CD4-positive, alpha-beta memory T cell (primary cell): ENCODE measurements at regions not wholly inside any gene's neighbourhood (a gene's known extent, or its start where the extent isn't known, plus 50 kb on each side); places are given as distances from the start of the nearest gene placed in this dataset.

Source experiments
- CTCF ChIA-PET: fragments of 350-600 bp; sonication (Branson Sonifier 250); formaldehyde crosslinking; loops from one replicate; lab custom pipeline; 2021; ENCODE audit warnings: inconsistent platforms; ENCODE audit not compliant: partially characterized antibody; lab: Charles Lee
- POLR2A ChIA-PET: fragments of 350-600 bp; sonication (Branson Sonifier 250); formaldehyde crosslinking; loops from one replicate; lab custom pipeline; 2021; ENCODE audit not compliant: partially characterized antibody; lab: Charles Lee
- DNase-seq, 5 donors: peaks; one replicate each; pipeline versions ENCODE4 v3.0.0 to v3.0.0-alpha.2; 2020 to 2022; ENCODE audit warnings: mixed read lengths in 1 of 5
- H3K27ac ChIP-seq: one replicate; pipeline ENCODE4 v1.7.0; 2013; ENCODE audit warnings: low read depth, low read length
- H3K27me3 ChIP-seq: 2 replicates; pipeline ENCODE4 v1.7.0; 2013; ENCODE audit warnings: mild to moderate bottlenecking, low read length, moderate library complexity; ENCODE audit not compliant: insufficient read depth
- H3K36me3 ChIP-seq: 2 replicates; pipeline ENCODE4 v1.7.0; 2013; ENCODE audit warnings: mild to moderate bottlenecking, low read length, moderate library complexity; ENCODE audit not compliant: insufficient read depth
- H3K4me1 ChIP-seq: 2 replicates; pipeline ENCODE4 v1.7.0; 2013; ENCODE audit warnings: mild to moderate bottlenecking, low read length, moderate library complexity; ENCODE audit not compliant: insufficient read depth
- H3K4me3 ChIP-seq, 2 donors: one replicate each; pipeline ENCODE4 v1.7.0; 2013; ENCODE audit warnings: low read length in 2 of 2, mild to moderate bottlenecking in 1 of 2
- H3K9me3 ChIP-seq, 2 donors: one replicate each; pipeline ENCODE4 v1.7.0; 2013; ENCODE audit warnings: low read length in 2 of 2, control low read depth in 1 of 2; ENCODE audit not compliant: control insufficient read depth in 1 of 2
- H3K27ac Mint-ChIP-seq, 7 donors: one replicate each; pipeline ENCODE4 v1.8.0; 2020 to 2021; ENCODE audit warnings: mixed read lengths in 7 of 7, mild to moderate bottlenecking in 6 of 7, inconsistent platforms in 3 of 7, moderate library complexity in 3 of 7
- H3K27me3 Mint-ChIP-seq, 2 donors: one replicate each; pipeline ENCODE4 v1.8.0; 2020 to 2021; ENCODE audit warnings: mixed read lengths in 2 of 2
- H3K36me3 Mint-ChIP-seq, 2 donors: one replicate each; pipeline ENCODE4 v1.8.0; 2020 to 2021; ENCODE audit warnings: mixed read lengths in 2 of 2, inconsistent platforms in 1 of 2, mild to moderate bottlenecking in 1 of 2
- H3K4me1 Mint-ChIP-seq, 4 donors: one replicate each; pipeline ENCODE4 v1.8.0; 2020 to 2021; ENCODE audit warnings: mixed read lengths in 4 of 4, mild to moderate bottlenecking in 1 of 4
- H3K4me3 Mint-ChIP-seq, 8 donors: one replicate each; pipeline ENCODE4 v1.8.0; 2020 to 2021; ENCODE audit warnings: mixed read lengths in 8 of 8, mild to moderate bottlenecking in 7 of 8, moderate library complexity in 6 of 8, inconsistent platforms in 3 of 8
- H3K9me3 Mint-ChIP-seq, 8 donors: one replicate each; pipeline ENCODE4 v1.8.0; 2020 to 2021; ENCODE audit warnings: mixed read lengths in 8 of 8, mild to moderate bottlenecking in 5 of 8, inconsistent platforms in 3 of 8, moderate library complexity in 1 of 8
- intact Hi-C: fragments of 100-400 bp; cut with micrococcal nuclease; formaldehyde crosslinking; loops from one replicate; pipeline ENCODE4 v1.15.1; 2023

DNA sequence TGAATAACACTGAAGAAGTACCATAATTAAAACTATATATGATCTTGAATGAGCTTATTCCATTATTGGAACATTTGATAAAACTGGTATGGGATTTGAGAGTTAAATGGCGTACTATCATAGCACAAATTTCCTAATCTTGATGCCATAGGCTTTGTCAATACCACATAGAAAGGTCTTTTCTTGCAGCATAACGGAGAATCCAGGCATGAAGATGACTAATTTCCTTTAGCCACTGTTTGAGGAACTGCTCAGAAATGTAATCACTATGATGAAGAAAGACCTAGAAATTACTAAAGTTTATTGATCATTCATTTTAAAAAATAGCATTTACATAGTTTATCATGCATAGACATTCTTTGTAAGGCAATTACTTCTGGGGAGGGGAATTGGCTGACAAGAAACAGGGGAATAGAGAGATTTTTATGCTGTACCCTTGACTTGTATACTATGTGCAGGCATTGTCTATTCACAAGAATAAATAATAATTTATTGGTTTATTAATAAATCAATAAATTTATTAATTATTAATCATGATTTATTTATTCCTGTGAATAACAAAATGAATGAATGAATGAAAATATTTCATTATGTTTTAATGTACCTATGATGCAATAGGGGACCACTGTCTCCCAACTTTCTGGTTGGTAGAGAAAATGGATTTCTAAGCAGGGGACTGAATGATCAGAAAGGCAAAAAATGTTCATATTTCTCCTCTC, 2676.6 kb downstream of the PCDH9 start:
- H3K27me3 Mint-ChIP-seq: no peaks in the 10 kb centered on the region

DNA sequence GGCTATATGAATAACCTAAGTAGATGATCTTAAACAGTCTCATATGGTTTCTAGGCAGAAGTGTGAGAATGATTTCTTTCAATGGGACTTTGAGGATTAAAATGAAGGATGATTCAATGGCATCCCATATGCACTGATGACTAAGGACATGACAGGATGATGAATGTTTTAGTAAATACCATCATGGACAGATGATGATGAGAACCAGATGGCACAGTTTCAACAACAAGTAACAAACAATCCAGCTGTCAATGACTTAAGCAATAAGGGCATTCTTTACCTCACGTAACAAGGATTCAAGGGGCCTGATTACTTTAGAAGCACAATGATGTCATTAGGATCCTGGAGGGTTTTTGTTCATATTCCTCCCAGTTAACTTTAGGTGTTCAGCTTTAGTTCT, 2678.4 kb downstream of the PCDH9 start:
- CTCF ChIA-PET: no interaction called here
- H3K4me3 ChIP-seq: no peak overlapping the region
- no peaks in the 10 kb centered on the region for H3K27me3 ChIP-seq
- H3K9me3 ChIP-seq: no peaks in the 10 kb centered on the region
- Mint-ChIP-seq H3K4me1 (no peaks in the 10 kb centered on the region), H3K9me3 (peaks cover 0 to 24% (median 7%) of the 10 kb centered on the region in 8 donors), H3K27me3 (no peaks in the 10 kb centered on the region), H3K4me3 (no peak overlapping the region), H3K36me3 (no peaks in the 10 kb centered on the region), H3K27ac (no peak overlapping the region)
- intact Hi-C loops: no loop called here
- H3K4me1 ChIP-seq: no peaks in the 10 kb centered on the region
- POLR2A ChIA-PET: no interaction called here
- no peak for DNase-seq
- H3K27ac ChIP-seq: no peak overlapping the region
- no peaks in the 10 kb centered on the region for H3K36me3 ChIP-seq

More for the DNA sequence above, 2676.6 kb downstream of the PCDH9 start:
- Histone ChIP-seq H3K4me3 (no peak overlapping the region), H3K27ac (no peak overlapping the region), H3K36me3 (no peaks in the 10 kb centered on the region), H3K9me3 (no peaks in the 10 kb centered on the region), H3K4me1 (no peaks in the 10 kb centered on the region), H3K27me3 (no peaks in the 10 kb centered on the region)
- ChIA-PET POLR2A (no interaction called here), CTCF (no interaction called here)
- no peaks in the 10 kb centered on the region for H3K36me3 Mint-ChIP-seq
- H3K9me3 Mint-ChIP-seq: peaks cover 1 to 29% (median 6%) of the 10 kb centered on the region in 8 donors
- H3K4me3 Mint-ChIP-seq: no peak overlapping the region
- no peaks in the 10 kb centered on the region for H3K4me1 Mint-ChIP-seq
- intact Hi-C loops: no loop called here
- H3K27ac Mint-ChIP-seq: no peak overlapping the region
- no peak for DNase-seq

DNA sequence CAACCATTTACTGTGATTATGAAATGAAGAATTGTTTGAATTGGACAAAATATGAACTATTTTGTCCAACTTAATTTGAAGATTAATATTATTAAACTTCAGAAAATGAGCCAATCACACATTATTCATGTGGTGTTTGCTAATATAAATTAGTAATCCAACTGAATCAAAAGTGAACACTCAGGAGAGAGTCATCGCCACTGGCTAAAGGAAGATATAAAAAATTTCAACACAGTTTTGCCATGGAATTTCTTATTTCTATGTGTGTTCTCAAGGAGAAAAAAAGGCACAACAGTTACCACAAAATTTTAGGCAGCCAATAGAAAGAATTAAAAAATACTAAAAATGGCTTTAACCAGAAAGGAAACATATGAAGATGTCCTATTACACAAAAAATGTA, 2683.8 kb downstream of the PCDH9 start:
- peaks cover 0 to 14% (median 8%) of the 10 kb centered on the region in 8 donors for H3K9me3 Mint-ChIP-seq
- no peak for DNase-seq
- H3K27me3 ChIP-seq: no peaks in the 10 kb centered on the region
- H3K36me3 ChIP-seq: no peaks in the 10 kb centered on the region
- no peaks in the 10 kb centered on the region for H3K4me1 ChIP-seq
- no peaks in the 10 kb centered on the region for H3K36me3 Mint-ChIP-seq
- ChIA-PET CTCF (no interaction called here), POLR2A (no interaction called here)
- no peaks in the 10 kb centered on the region for H3K4me1 Mint-ChIP-seq
- no peak overlapping the region for H3K27ac ChIP-seq
- intact Hi-C loops: no loop called here
- H3K27ac Mint-ChIP-seq: no peak overlapping the region
- H3K4me3 ChIP-seq: no peak overlapping the region
- H3K9me3 ChIP-seq: no peaks in the 10 kb centered on the region
- no peak overlapping the region for H3K4me3 Mint-ChIP-seq
- no peaks in the 10 kb centered on the region for H3K27me3 Mint-ChIP-seq

DNA sequence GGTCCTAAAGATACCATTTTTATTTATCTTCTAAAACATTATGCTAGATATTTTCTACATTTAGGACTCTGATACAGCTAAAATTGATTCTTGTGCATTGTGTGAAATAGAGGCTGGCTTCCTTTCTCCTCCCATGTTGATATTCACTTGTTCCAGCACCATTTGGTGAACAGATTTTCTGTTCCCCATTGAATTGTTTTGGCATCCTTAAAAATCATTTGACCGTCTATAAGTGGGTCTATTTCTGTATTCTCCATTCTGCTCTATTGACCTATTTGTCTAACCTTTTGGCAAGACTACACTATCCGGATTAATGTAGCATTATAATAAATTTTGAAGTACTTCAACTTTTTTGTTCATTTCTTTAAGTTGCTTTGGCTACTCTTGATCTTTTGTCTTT, 2689.2 kb downstream of the PCDH9 start:
- Mint-ChIP-seq H3K4me1 (no peaks in the 10 kb centered on the region), H3K9me3 (peaks cover 0 to 14% (median 5%) of the 10 kb centered on the region in 8 donors), H3K27ac (no peak overlapping the region), H3K4me3 (no peak overlapping the region), H3K36me3 (no peaks in the 10 kb centered on the region), H3K27me3 (no peaks in the 10 kb centered on the region)
- DNase-seq: no peak
- ChIA-PET POLR2A (no interaction called here), CTCF (no interaction called here)
- H3K27ac ChIP-seq: no peak overlapping the region
- no peaks in the 10 kb centered on the region for H3K36me3 ChIP-seq
- intact Hi-C loops: no loop called here
- no peak overlapping the region for H3K4me3 ChIP-seq
- no peaks in the 10 kb centered on the region for H3K4me1 ChIP-seq
- no peaks in the 10 kb centered on the region for H3K27me3 ChIP-seq
- H3K9me3 ChIP-seq: no peaks in the 10 kb centered on the region

DNA sequence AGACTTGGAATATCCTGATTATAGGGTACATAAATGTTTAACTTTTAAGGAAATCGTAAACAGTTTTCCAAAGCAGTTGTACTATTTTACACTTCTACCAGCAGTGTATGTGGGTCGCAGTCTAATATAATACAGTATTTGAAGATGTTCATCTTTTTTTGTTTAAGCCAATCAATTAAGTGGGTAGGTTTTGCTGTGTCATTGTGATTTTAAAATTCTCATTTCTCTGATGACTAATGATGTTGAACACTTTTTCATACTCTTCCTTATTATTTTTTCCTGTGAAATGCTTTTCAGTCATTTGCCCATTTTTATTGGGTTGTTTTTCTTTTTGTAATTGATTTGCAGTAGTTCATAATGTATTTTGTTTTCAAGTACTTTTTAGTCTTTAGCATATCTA, 2689.7 kb downstream of the PCDH9 start:
- no peaks in the 10 kb centered on the region for H3K27me3 ChIP-seq
- H3K9me3 Mint-ChIP-seq: peaks cover 0 to 10% (median 4%) of the 10 kb centered on the region in 8 donors
- H3K4me1 Mint-ChIP-seq: no peaks in the 10 kb centered on the region
- no peaks in the 10 kb centered on the region for H3K4me1 ChIP-seq
- ChIA-PET POLR2A (no interaction called here), CTCF (no interaction called here)
- no peak overlapping the region for H3K4me3 Mint-ChIP-seq
- no peaks in the 10 kb centered on the region for H3K9me3 ChIP-seq
- no peaks in the 10 kb centered on the region for H3K36me3 ChIP-seq
- no peak overlapping the region for H3K27ac Mint-ChIP-seq
- H3K4me3 ChIP-seq: no peak overlapping the region
- intact Hi-C loops: no loop called here
- H3K27me3 Mint-ChIP-seq: no peaks in the 10 kb centered on the region
- no peaks in the 10 kb centered on the region for H3K36me3 Mint-ChIP-seq
- no peak overlapping the region for H3K27ac ChIP-seq
- no peak for DNase-seq

DNA sequence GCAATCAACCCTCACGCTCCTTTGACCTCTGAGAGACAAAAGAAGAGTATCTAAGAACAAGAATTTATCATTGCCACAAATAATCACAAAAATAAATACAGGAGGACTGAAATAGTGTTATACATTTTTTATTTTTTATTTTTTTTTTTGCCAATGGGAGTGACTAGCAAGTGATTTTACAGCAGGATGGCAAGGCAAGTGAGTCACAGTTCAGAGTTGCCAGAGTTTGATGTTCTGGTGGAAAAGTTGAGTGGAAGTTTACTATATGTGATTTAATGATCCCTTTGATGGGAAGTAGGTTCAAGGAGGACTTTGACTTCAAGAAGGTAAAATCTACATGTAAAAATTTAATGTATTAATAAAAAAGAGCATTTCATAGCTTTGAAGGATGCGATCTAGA, 2691.4 kb downstream of the PCDH9 start:
- POLR2A ChIA-PET: no interaction called here
- H3K4me1 Mint-ChIP-seq: no peaks in the 10 kb centered on the region
- Histone ChIP-seq H3K27ac (no peak overlapping the region), H3K9me3 (no peaks in the 10 kb centered on the region), H3K27me3 (no peaks in the 10 kb centered on the region), H3K4me1 (no peaks in the 10 kb centered on the region), H3K36me3 (no peaks in the 10 kb centered on the region), H3K4me3 (no peak overlapping the region)
- no peaks in the 10 kb centered on the region for H3K27me3 Mint-ChIP-seq
- CTCF ChIA-PET: no interaction called here
- H3K4me3 Mint-ChIP-seq: no peak overlapping the region
- no peak overlapping the region for H3K27ac Mint-ChIP-seq
- intact Hi-C loops: no loop called here
- no peaks in the 10 kb centered on the region for H3K36me3 Mint-ChIP-seq
- H3K9me3 Mint-ChIP-seq: peaks cover 0 to 10% (median 4%) of the 10 kb centered on the region in 8 donors
- DNase-seq: no peak

DNA sequence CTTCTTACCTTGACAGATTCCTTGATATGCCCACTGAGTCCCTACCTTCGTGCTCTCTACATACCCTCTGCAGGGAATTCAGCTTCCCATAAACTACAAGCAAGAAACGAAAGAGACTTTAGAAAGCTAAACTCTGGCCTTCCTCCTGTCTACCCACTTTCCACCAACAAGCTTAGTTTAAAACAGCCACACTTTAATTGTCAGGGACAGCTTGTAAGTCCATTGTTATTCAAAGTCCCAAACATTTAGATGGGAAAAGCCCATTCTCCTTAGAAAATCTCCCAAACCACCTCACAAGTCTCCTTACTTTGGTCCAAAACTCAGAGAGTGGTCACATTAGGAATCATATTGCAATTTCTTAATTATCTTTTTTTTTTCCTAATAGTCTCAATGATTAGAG, 2695.8 kb downstream of the PCDH9 start:
- Mint-ChIP-seq H3K4me1 (no peaks in the 10 kb centered on the region), H3K4me3 (no peak overlapping the region), H3K27ac (no peak overlapping the region), H3K36me3 (no peaks in the 10 kb centered on the region), H3K9me3 (peaks cover 0 to 5% (median 1%) of the 10 kb centered on the region in 8 donors), H3K27me3 (no peaks in the 10 kb centered on the region)
- Histone ChIP-seq H3K27ac (no peak overlapping the region), H3K4me1 (no peaks in the 10 kb centered on the region), H3K9me3 (no peaks in the 10 kb centered on the region), H3K36me3 (no peaks in the 10 kb centered on the region), H3K4me3 (no peak overlapping the region), H3K27me3 (no peaks in the 10 kb centered on the region)
- DNase-seq: no peak
- intact Hi-C loops: no loop called here
- CTCF ChIA-PET: no interaction called here
- POLR2A ChIA-PET: no interaction called here
